ENCODE measurements at regions not wholly inside any gene's neighbourhood (a gene's known extent, or its start where the extent isn't known, plus 50 kb on each side); places are given as distances from the start of the nearest gene placed in this dataset.

DNA sequence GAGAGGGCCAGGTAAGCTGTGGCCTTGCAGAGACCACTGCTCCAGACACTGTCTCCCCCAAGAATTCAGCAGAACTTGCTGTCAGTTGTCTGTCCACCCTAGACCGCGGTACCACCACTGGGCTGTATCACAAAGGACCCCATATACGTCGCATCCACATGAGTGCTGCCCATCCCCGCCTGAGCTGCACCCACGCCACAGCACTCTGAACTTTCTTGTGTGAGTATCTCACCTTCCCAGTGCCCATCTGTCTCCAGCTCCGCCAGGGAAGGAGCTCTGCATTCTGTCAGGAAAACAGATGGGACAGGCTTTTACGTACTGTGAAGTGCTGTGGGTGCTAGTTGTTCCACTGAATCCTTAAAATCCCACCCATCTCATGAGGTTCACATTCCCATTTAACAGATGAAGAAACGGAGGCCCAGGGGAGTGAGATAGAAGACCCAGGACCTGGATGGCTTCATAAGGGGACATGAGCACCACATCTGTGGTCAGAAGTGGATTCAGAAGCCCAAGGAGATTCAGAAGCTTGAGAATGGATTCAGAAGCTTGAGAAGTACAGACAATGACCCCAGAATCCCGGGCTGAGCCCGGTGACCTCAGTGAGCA, 102.5 kb upstream of the ZMIZ1 start:
- TF ChIP-seq EZH2 (IDR thresholded peaks at IDR 0.05): no peak
- no peak for TF ChIP-seq POLR2AphosphoS5 (IDR thresholded peaks at IDR 0.05; ENCODE audit: borderline replicate concordance, low read depth, low read length)

Measured in SK-N-MC (cell line).